Astrocyte of the spinal cord (primary cell): ENCODE measurements at regions not wholly inside any gene's neighbourhood (a gene's known extent, or its start where the extent isn't known, plus 50 kb on each side); places are given as distances from the start of the nearest gene placed in this dataset.

Source experiments
- DNase-seq: peaks from one replicate; pipeline ENCODE4 v3.0.0; 2011; ENCODE audit warnings: low read depth, low spot score
- H3K4me3 ChIP-seq: 2 replicates; pipeline ENCODE4 v1.5.1; 2011; ENCODE audit warnings: low read depth, mild to moderate bottlenecking, low read length, moderate library complexity
- CTCF ChIP-seq: IDR thresholded peaks from 2 replicates; pipeline ENCODE4 v1.5.1; 2012; ENCODE audit warnings: low read depth, mild to moderate bottlenecking, low read length, inconsistent platforms
- in situ Hi-C: cut with HindIII; loops from 2 replicates; pipeline ENCODE4 v1.10.0; 2017; ENCODE audit warnings: low sequenced_read_pairs

DNA sequence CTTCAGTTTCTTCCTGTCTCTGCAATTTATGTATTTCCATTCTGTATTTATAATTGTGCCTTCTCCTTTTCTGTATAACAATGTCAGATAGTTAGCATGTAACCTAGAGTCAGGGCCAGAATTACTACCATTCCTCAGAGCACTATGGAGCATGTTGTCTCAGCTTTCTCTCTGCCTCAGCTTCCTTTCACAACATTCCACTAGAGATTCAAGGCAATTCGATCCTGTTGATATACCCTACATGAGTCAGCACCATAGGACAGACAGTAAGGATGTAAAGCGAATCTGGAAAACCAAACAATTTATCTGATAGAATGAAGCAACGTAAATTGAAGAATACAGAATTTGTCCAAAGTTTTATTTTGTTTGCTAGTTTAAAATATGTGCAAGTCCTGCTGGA lies 728.3 kb upstream of the SEMA6A start:
- peak; percentile 2 for DNase-seq
- in situ Hi-C loops = no loop called here
- H3K4me3 ChIP-seq = no peak overlapping the region
- TF ChIP-seq CTCF = no peak

- in situ Hi-C loops = no loop called here
These were observed 727.9 kb upstream of the SEMA6A start for GRCh38 chr5:117302473-117302872.

GRCh38 chr5:117299936-117300328 lies 725.3 kb upstream of the SEMA6A start:
- no peak for TF ChIP-seq CTCF
- in situ Hi-C loops = no loop called here
- H3K4me3 ChIP-seq = no peak overlapping the region
- DNase-seq = no peak

More at GRCh38 chr5:117302473-117302872, 727.9 kb upstream of the SEMA6A start:
- TF ChIP-seq CTCF = no peak
- no peak for DNase-seq
- no peak overlapping the region for H3K4me3 ChIP-seq

DNA sequence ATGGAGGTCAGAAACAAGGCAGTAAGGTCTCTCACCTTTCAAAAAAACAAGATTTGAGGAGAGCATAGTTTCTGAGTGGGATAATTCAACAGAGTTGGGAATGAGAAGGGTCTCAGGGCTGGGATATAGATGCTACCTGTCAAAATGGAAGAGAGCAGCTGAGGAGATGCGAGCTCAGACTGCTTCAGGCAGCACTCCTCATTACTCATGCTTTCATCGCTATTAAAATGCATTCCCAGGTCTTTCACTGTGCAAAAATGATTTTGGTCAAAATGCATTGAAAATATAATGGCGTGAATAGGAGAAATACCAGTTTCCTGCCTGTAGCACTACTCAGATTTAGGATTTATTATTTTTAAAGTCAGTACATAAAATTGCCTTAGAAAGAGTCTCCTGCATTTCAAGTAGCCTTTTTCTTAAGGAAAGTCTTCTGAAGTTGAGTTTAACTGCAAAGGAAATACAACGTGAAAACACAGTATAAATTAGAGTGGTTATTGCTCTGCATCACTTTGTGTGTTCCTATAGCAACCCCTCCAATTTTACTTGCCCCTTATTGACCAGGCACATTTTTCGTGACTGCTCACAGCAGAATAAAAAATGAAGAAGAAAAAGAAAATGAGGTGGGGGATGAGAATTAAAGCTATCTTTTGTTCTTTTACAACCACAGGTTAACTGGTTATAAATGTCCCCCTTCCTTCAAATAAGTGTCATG lies 724.8 kb upstream of the SEMA6A start:
- no peak for DNase-seq
- no peak overlapping the region for H3K4me3 ChIP-seq
- no peak for TF ChIP-seq CTCF
- in situ Hi-C loops = no loop called here

DNA sequence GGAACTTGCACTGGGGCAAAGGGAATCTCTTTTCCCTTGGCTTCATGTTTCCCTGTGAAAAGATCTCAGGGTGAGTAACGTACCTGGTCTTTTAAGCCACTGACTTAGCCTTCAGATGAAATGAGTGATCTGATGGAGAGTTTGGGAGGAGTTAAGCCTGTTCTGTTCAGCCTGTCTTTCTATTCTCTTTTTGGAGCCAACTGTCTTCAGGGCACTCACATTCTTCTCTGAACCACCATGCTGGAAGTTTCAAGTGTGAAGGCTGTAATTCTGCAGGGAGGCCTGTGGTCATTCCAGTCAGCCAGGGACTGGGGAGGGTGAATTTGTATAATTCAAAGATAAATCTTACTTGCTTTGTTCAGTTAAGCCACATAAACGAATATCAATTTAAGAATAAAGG lies 722.2 kb upstream of the SEMA6A start:
- in situ Hi-C loops = no loop called here
- TF ChIP-seq CTCF = no peak
- H3K4me3 ChIP-seq = no peak overlapping the region
- DNase-seq = no peak

DNA sequence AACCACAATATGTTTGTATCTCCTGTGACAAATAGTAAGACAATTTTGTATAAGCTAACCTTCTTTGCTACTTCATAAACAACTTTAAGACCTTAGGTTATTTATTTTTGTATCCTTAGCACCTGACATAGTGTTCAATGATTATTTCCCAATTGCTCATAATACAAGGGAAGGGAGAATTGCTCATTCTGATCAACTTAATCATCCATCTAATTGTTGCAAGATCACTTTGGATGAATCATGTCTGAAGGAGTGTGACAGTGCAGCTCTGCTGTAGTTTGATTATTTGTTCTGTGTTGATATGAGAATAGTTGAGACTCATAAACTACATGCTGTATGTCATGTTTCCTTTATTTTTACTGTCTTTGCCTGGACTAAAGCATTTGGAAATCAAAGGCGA lies 721.3 kb upstream of the SEMA6A start:
- DNase-seq = no peak
- TF ChIP-seq CTCF = no peak
- H3K4me3 ChIP-seq = no peak overlapping the region
- in situ Hi-C loops = no loop called here
